ENCODE measurements at regions not wholly inside any gene's neighbourhood (a gene's known extent, or its start where the extent isn't known, plus 50 kb on each side); places are given as distances from the start of the nearest gene placed in this dataset.

DNA sequence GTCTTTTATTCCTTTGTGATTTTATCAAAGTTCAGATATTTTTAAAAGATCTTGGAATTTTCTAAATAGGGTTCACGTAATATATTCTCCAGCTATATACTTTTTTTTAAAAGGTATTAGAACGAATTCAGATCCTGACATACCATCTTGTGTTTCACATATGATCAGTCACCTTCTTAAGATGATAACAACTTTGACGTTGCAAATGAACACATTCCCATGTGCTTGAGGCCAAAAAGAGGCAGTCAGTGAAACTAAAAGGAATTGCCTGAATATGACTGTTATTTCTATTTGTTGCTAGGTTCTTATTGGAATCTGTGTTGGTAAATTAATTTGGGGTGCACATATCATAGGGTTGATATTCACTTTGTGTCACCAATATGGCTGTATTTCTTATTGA lies 310.1 kb downstream of the MDFIC start:
- H4K20me1 ChIP-seq (replicated peaks in 1 of 2; ENCODE audit: control insufficient read depth in 1 of 2, insufficient read depth in 2 of 2, low read length in 2 of 2) = no peaks in the 10 kb centered on the region
- H3K27ac ChIP-seq (ENCODE audit: low read depth, low read length) = no peak overlapping the region
- DNase-seq (ENCODE audit: low read depth in 1 of 2, low spot score in 2 of 2) (no peak), FAIRE-seq (no peak)
- no peak overlapping the region for H3K18ac ChIP-seq (ENCODE audit: extremely low read depth, low read length)
- WGBS, 2 experiments (ENCODE audit: extremely low coverage in 1 of 2, insufficient coverage in 1 of 2, insufficient read length in 1 of 2, insufficient replicate concordance in 2 of 2, low coverage in 1 of 2, low lambda C conversion rate in 2 of 2, missing lambda C conversion rate in 1 of 2) = 83% methylated on average over 3 of the region's 3 CpGs; no CpG with 5 or more reads in 1 of the 2 experiments
- no peak overlapping the region for H2AK5ac ChIP-seq (ENCODE audit: low read depth, low read length)
- H3K4ac ChIP-seq (replicated peaks; ENCODE audit: insufficient read length, low read depth, low read length) = no peak overlapping the region
- H3K14ac ChIP-seq (ENCODE audit: insufficient read length) = no peak overlapping the region
- no peak overlapping the region for H4K5ac ChIP-seq (ENCODE audit: insufficient read length, low read depth, low read length)
- no peak overlapping the region for H2BK15ac ChIP-seq (ENCODE audit: low read length)
- H2BK12ac ChIP-seq (ENCODE audit: low read depth, low read length) = no peak overlapping the region
- H3K23me2 ChIP-seq (ENCODE audit: low read depth, low read length) = no peaks in the 10 kb centered on the region
- no peak overlapping the region for H2AFZ ChIP-seq (ENCODE audit: low read length)
- no peak overlapping the region for H4K8ac ChIP-seq (ENCODE audit: extremely low read depth, insufficient read depth, low read length)
- H3K4me3 ChIP-seq (ENCODE audit: extremely low read depth in 1 of 4, insufficient read depth in 2 of 4, low read depth in 3 of 4, low read length in 4 of 4) = no peak overlapping the region
- no peaks in the 10 kb centered on the region for H3K79me1 ChIP-seq (ENCODE audit: low read depth, low read length)
- H3K36me3 ChIP-seq (ENCODE audit: control insufficient read depth in 2 of 4, insufficient read depth in 4 of 4, low read length in 3 of 4) = no peaks in the 10 kb centered on the region
- H3K4me1 ChIP-seq (replicated peaks in 1 of 4; ENCODE audit: control insufficient read depth in 3 of 4, insufficient read depth in 4 of 4, low read length in 3 of 4) = no peaks in the 10 kb centered on the region; a peak in 1 of 7 replicates
- ChIA-PET CTCF (ENCODE audit: partially characterized antibody) (no interaction called here), POLR2A (ENCODE audit: partially characterized antibody) (no interaction called here)
- no peaks in the 10 kb centered on the region for H3K9me3 ChIP-seq (ENCODE audit: insufficient read depth in 2 of 2, low read depth in 1 of 2, low read length in 1 of 2)
- no peak overlapping the region for H3K4me2 ChIP-seq (ENCODE audit: insufficient read depth in 1 of 2, low read depth in 2 of 2, low read length in 2 of 2)
- no peak overlapping the region for H2BK120ac ChIP-seq (replicated peaks; ENCODE audit: low read depth, low read length)
- no peak overlapping the region for H2BK5ac ChIP-seq (ENCODE audit: low read depth, low read length)
- no peak overlapping the region for H3K23ac ChIP-seq (ENCODE audit: insufficient read length)
- TF ChIP-seq EGR1 (IDR thresholded peaks at IDR 0.05; ENCODE audit: borderline replicate concordance, low read depth, low read length) (no peak), GTF2F1 (IDR thresholded peaks at IDR 0.05; ENCODE audit: borderline replicate concordance, low read depth, low read length) (no peak), SRF (IDR thresholded peaks at IDR 0.05; ENCODE audit: low read depth, low read length) (no peak), SIX5 (IDR thresholded peaks at IDR 0.05; ENCODE audit: low read depth, low read length) (no peak)
- H3K9ac ChIP-seq (replicated peaks in 1 of 4; ENCODE audit: extremely low read depth in 1 of 4, low read depth in 3 of 4, low read length in 3 of 4) = no peak overlapping the region
- no peak overlapping the region for H2BK20ac ChIP-seq (ENCODE audit: low read length)
- no peak overlapping the region for H4K91ac ChIP-seq (replicated peaks; ENCODE audit: insufficient read length, low read length)
- H3K79me2 ChIP-seq (ENCODE audit: control insufficient read depth in 1 of 2, insufficient read depth in 2 of 2, low read length in 2 of 2) = no peaks in the 10 kb centered on the region
- H3K56ac ChIP-seq (replicated peaks; ENCODE audit: insufficient read length, low read depth, low read length) = no peak overlapping the region
- H3K27me3 ChIP-seq (replicated peaks in 1 of 4; ENCODE audit: control insufficient read depth in 3 of 4, extremely low read depth in 1 of 4, insufficient read depth in 3 of 4, low read length in 3 of 4) = peaks cover 19 to 39% (median 30%) of the 10 kb centered on the region in 4 experiments
